Tongue (tissue), 1 donor: ENCODE measurements at regions not wholly inside any gene's neighbourhood (a gene's known extent, or its start where the extent isn't known, plus 50 kb on each side); places are given as distances from the start of the nearest gene placed in this dataset.
"Not testable (repeated sequence)": the region's sequence is repeated elsewhere in the genome, so short reads cannot be mapped to it uniquely, and the experiment has no call there.

Source experiments
- DNase-seq: peaks from one replicate; pipeline ENCODE4 v3.0.0-alpha.2; 2015

- DNase-seq: peak; percentile 49
Observed at GRCh38 chr12:42759622-42760273, 170.2 kb upstream of the PRICKLE1 start.

GRCh38 chr12:42758806-42759205 is 169.3 kb upstream of the PRICKLE1 start:
- DNase-seq: no peak

GRCh38 chr12:42757624-42758119 is 168.1 kb upstream of the PRICKLE1 start:
- peak; percentile 38 for DNase-seq

GRCh38 chr12:42756841-42757623 is 167.5 kb upstream of the PRICKLE1 start:
- no peak for DNase-seq

GRCh38 chr12:42750356-42750755 is 160.8 kb upstream of the PRICKLE1 start:
- no peak for DNase-seq

GRCh38 chr12:42749239-42749638 is 159.7 kb upstream of the PRICKLE1 start:
- no peak for DNase-seq

GRCh38 chr12:42744539-42745182 is 155.1 kb upstream of the PRICKLE1 start:
- DNase-seq: peak; percentile 79

- peak; percentile 59 for DNase-seq
Observed at GRCh38 chr12:42742716-42743115, 153.2 kb upstream of the PRICKLE1 start.

- peak; percentile 66 for DNase-seq
Observed at GRCh38 chr12:42741771-42742510, 152.4 kb upstream of the PRICKLE1 start.

GRCh38 chr12:42741091-42741490 is 151.5 kb upstream of the PRICKLE1 start:
- DNase-seq: no peak

GRCh38 chr12:42737398-42737797 is 147.9 kb upstream of the PRICKLE1 start:
- DNase-seq: peak; percentile 63

GRCh38 chr12:42735861-42736361 is 146.4 kb upstream of the PRICKLE1 start:
- peak; percentile 89 for DNase-seq

- DNase-seq: no peak
Observed at GRCh38 chr12:42733911-42734310, 144.4 kb upstream of the PRICKLE1 start.

- no peak for DNase-seq
Observed at GRCh38 chr12:42732908-42733411, 143.4 kb upstream of the PRICKLE1 start.

GRCh38 chr12:42730291-42730690 is 140.7 kb upstream of the PRICKLE1 start:
- peak; percentile 68 for DNase-seq

- DNase-seq: no peak
Observed at GRCh38 chr12:42729535-42729900, 140.0 kb upstream of the PRICKLE1 start.

GRCh38 chr12:42728770-42729534 is 139.4 kb upstream of the PRICKLE1 start:
- no peak for DNase-seq

GRCh38 chr12:42728287-42728686 is 138.7 kb upstream of the PRICKLE1 start:
- DNase-seq: no peak

GRCh38 chr12:42725809-42726208 is 136.3 kb upstream of the PRICKLE1 start:
- no peak for DNase-seq

GRCh38 chr12:42716491-42716891 is 126.9 kb upstream of the PRICKLE1 start:
- DNase-seq: no peak

- DNase-seq: not testable (repeated sequence)
Observed at GRCh38 chr12:42713566-42713965, 124.0 kb upstream of the PRICKLE1 start.
